Suprapubic skin (tissue), 4 donors: ENCODE measurements at regions not wholly inside any gene's neighbourhood (a gene's known extent, or its start where the extent isn't known, plus 50 kb on each side); places are given as distances from the start of the nearest gene placed in this dataset.

ENCODE experiments used
- CTCF ChIP-seq, 2 donors: fragments of 200-600 bp in 1 of 2; fragments of 450-650 bp in 1 of 2; sonication (generic) in 1 of 2; IDR thresholded peaks; one replicate each; pipeline ENCODE4 v1.5.1; 2016 to 2019; ENCODE audit warnings: antibody characterized with exemption in 2 of 2, mild to moderate bottlenecking in 1 of 2, moderate library complexity in 1 of 2
- EP300 ChIP-seq: sonication (generic); formaldehyde crosslinking; IDR thresholded peaks from one replicate; pipeline ENCODE4 v1.6.1; 2017; ENCODE audit warnings: antibody characterized with exemption
- POLR2A ChIP-seq, 2 donors: fragments of 450-650 bp; IDR thresholded peaks; one replicate each; pipeline ENCODE4 v1.6.1; 2017; ENCODE audit warnings: antibody characterized with exemption in 2 of 2, mild to moderate bottlenecking in 2 of 2, moderate library complexity in 2 of 2
- POLR2AphosphoS5 ChIP-seq, 3 donors: sonication (generic); formaldehyde crosslinking; IDR thresholded peaks; one replicate each; pipeline ENCODE4 v1.6.1; 2017; ENCODE audit warnings: antibody characterized with exemption in 3 of 3

GRCh38 chr18:27731211-27731610 lies 445.7 kb downstream of the CDH2 start:
- TF ChIP-seq POLR2AphosphoS5 (IDR thresholded peaks at IDR 0.05) (no peak), CTCF (IDR thresholded peaks at IDR 0.05) (no peak), POLR2A (IDR thresholded peaks at IDR 0.05) (no peak), EP300 (no peak)
